HepG2 (cell line): ENCODE measurements at regions not wholly inside any gene's neighbourhood (a gene's known extent, or its start where the extent isn't known, plus 50 kb on each side); places are given as distances from the start of the nearest gene placed in this dataset.

Experiments
- ATAC-seq: fragments of 200-7000 bp; cut with Tn5 transposase; 3 replicates; pipeline ENCODE4 v1.9.1; 2020; ENCODE audit warnings: mild to moderate bottlenecking, moderate library complexity
- BruUV-seq: library from RNA; stranded (reverse); fragments of 400-500 nt; replicated peaks from 2 replicates; lab custom pipeline; 2021; lab: Mats Ljungman, UMichigan
- CTCF ChIA-PET: fragments of 300-600 bp; formaldehyde crosslinking; extraction: SDS; loops from one replicate; lab custom pipeline; 2021; ENCODE audit warnings: low total read pairs, inconsistent platforms, low intra/inter-chr PET ratio; lab: Yijun Ruan, JAX
- POLR2A ChIA-PET: fragments of 350-600 bp; sonication (Branson Sonifier 250); formaldehyde crosslinking; loops from one replicate; lab custom pipeline; 2020; ENCODE audit warnings: antibody characterized with exemption, inconsistent platforms; lab: Yijun Ruan, JAX
- DNase-seq: peaks from one replicate; pipeline ENCODE4 v3.0.0-alpha.2; 2015; ENCODE audit warnings: low spot score
- FAIRE-seq: peaks from 3 replicates; lab custom pipeline; 2011; peaks lifted over from hg19 to GRCh38; lab: Jason Lieb, UNC
- H2AFZ ChIP-seq: one replicate; pipeline ENCODE4 v1.6.1; 2011; ENCODE audit warnings: low read length, inconsistent platforms
- H3K27ac ChIP-seq: fragments of 300-600 bp; 3 replicates; pipeline ENCODE4 v1.8.0; 2011; ENCODE audit warnings: mixed run types, mild to moderate bottlenecking, mixed read lengths, low read length, inconsistent platforms; ENCODE audit not compliant: insufficient read depth; ENCODE audit errors: extremely low read length
- H3K27me3 ChIP-seq, 2 experiments: fragments of 200-600 bp in 1 of 2; 2 replicates in 1 of 2; 3 replicates in 1 of 2; pipeline versions ENCODE4 v1.6.0 to v1.8.0; 2011; ENCODE audit warnings: low read length in 2 of 2, mild to moderate bottlenecking in 2 of 2, moderate library complexity in 2 of 2, inconsistent platforms in 1 of 2; ENCODE audit not compliant: insufficient read depth in 2 of 2, control insufficient read depth in 1 of 2
- H3K36me3 ChIP-seq, 2 experiments: fragments of 200-600 bp in 1 of 2; replicated peaks in 1 of 2; 2 replicates in 1 of 2; 3 replicates in 1 of 2; pipeline versions ENCODE4 v1.5.1 to v1.8.0; 2011; ENCODE audit warnings: low read length in 2 of 2, inconsistent platforms in 1 of 2; ENCODE audit not compliant: insufficient read depth in 2 of 2, control insufficient read depth in 1 of 2
- H3K4me1 ChIP-seq: 2 replicates; pipeline ENCODE4 v1.5.1; 2012; ENCODE audit warnings: low read length, inconsistent platforms; ENCODE audit not compliant: insufficient read depth
- H3K4me2 ChIP-seq: 2 replicates; pipeline ENCODE4 v1.6.0; 2011; ENCODE audit warnings: low read depth, low read length, inconsistent platforms
- H3K4me3 ChIP-seq, 3 experiments: fragments of 200-600 bp in 1 of 3; sonication (generic), shearing (Covaris generic) in 1 of 3; replicated peaks in 1 of 3; 2 replicates each; pipeline ENCODE4 v1.5.1; 2011 to 2016; ENCODE audit warnings: low read length in 3 of 3, inconsistent platforms in 2 of 3, low read depth in 2 of 3, mild to moderate bottlenecking in 2 of 3, control low read depth in 1 of 3, mixed read lengths in 1 of 3; ENCODE audit not compliant: insufficient read depth in 1 of 3
- H3K79me2 ChIP-seq: one replicate; pipeline ENCODE4 v1.6.1; 2011; ENCODE audit warnings: low read length, inconsistent platforms; ENCODE audit not compliant: insufficient read depth
- H3K9ac ChIP-seq: 2 replicates; pipeline ENCODE4 v1.6.0; 2011; ENCODE audit warnings: mild to moderate bottlenecking, low read depth, low read length, inconsistent platforms; ENCODE audit not compliant: insufficient read depth
- H3K9me3 ChIP-seq: 2 replicates; pipeline ENCODE4 v1.5.1; 2012; ENCODE audit warnings: mild to moderate bottlenecking, low read length
- H4K20me1 ChIP-seq: 2 replicates; pipeline ENCODE4 v1.6.0; 2011; ENCODE audit warnings: inconsistent platforms, mild to moderate bottlenecking, low read length, moderate library complexity; ENCODE audit not compliant: insufficient read depth
- ARNTL ChIP-seq: sonication (generic); formaldehyde crosslinking; IDR thresholded peaks from 2 replicates; pipeline ENCODE4 v1.4.0; 2020; ENCODE audit warnings: mild to moderate bottlenecking, missing genetic modification reagents
- CBX1 ChIP-seq: IDR thresholded peaks from one replicate; pipeline ENCODE4 v1.6.1; 2016; ENCODE audit warnings: antibody characterized with exemption, low read depth
- GPN1 ChIP-seq: sonication (generic); formaldehyde crosslinking; IDR thresholded peaks from 2 replicates; pipeline ENCODE4 v1.5.1; 2020; ENCODE audit warnings: missing genetic modification reagents, borderline replicate concordance
- HDAC1 ChIP-seq: sonication (generic); formaldehyde crosslinking; IDR thresholded peaks from 2 replicates; pipeline ENCODE4 v1.5.1; 2020; ENCODE audit warnings: mild to moderate bottlenecking, missing genetic modification reagents
- IRF2 ChIP-seq: IDR thresholded peaks from 2 replicates; pipeline ENCODE4 v1.6.1; 2018; ENCODE audit warnings: missing genetic modification reagents, missing compliant biosample characterization
- KDM5B ChIP-seq: sonication (generic); formaldehyde crosslinking; IDR thresholded peaks from 2 replicates; pipeline ENCODE4 v1.4.0; 2020; ENCODE audit warnings: missing genetic modification reagents, mild to moderate bottlenecking, borderline replicate concordance
- RBFOX2 ChIP-seq: fragments of 200-400 bp; formaldehyde crosslinking; IDR thresholded peaks from 2 replicates; pipeline ENCODE4 v1.6.1; 2017; ENCODE audit warnings: low read depth, mild to moderate bottlenecking, low read length
- TBP ChIP-seq: sonication (generic); formaldehyde crosslinking; IDR thresholded peaks from 2 replicates; pipeline ENCODE4 v1.5.0; 2020; ENCODE audit warnings: missing genetic modification reagents
- TBX3 ChIP-seq: fragments of 450-650 bp; IDR thresholded peaks from 2 replicates; pipeline ENCODE4 v1.6.1; 2017; ENCODE audit warnings: antibody characterized with exemption, mild to moderate bottlenecking, inconsistent platforms, borderline replicate concordance
- TCF7L2 ChIP-seq: IDR thresholded peaks from 2 replicates; pipeline ENCODE4 v1.6.1; 2011; ENCODE audit warnings: mild to moderate bottlenecking, low read depth, low read length, moderate library complexity
- ZBTB2 ChIP-seq: sonication (generic); formaldehyde crosslinking; IDR thresholded peaks from 2 replicates; pipeline ENCODE4 v1.8.0; 2022; ENCODE audit warnings: low read depth, missing genetic modification reagents
- ZNF33B ChIP-seq: sonication (generic); formaldehyde crosslinking; IDR thresholded peaks from 2 replicates; pipeline ENCODE4 v1.5.1; 2020; ENCODE audit warnings: mild to moderate bottlenecking, missing genetic modification reagents
- ZNF382 ChIP-seq: sonication (generic); formaldehyde crosslinking; IDR thresholded peaks from 2 replicates; pipeline ENCODE4 v1.5.0; 2020; ENCODE audit warnings: missing genetic modification reagents, mild to moderate bottlenecking, borderline replicate concordance
- ZNF589 ChIP-seq: sonication (generic); formaldehyde crosslinking; conservative IDR thresholded peaks from 2 replicates; pipeline ENCODE4 v1.8.0; 2022; ENCODE audit warnings: mild to moderate bottlenecking, moderate library complexity, missing genetic modification reagents
- ZNF713 ChIP-seq: sonication (generic); formaldehyde crosslinking; IDR thresholded peaks from 2 replicates; pipeline ENCODE4 v1.4.0; 2020; ENCODE audit warnings: mild to moderate bottlenecking, missing genetic modification reagents
- ZNF724P ChIP-seq: sonication (generic); formaldehyde crosslinking; IDR thresholded peaks from 2 replicates; pipeline ENCODE4 v1.8.0; 2022; ENCODE audit warnings: missing genetic modification reagents, borderline replicate concordance
- ZNF891 ChIP-seq: sonication (generic); formaldehyde crosslinking; IDR thresholded peaks from 2 replicates; pipeline ENCODE4 v1.5.0; 2020; ENCODE audit warnings: mild to moderate bottlenecking, missing genetic modification reagents
- WGBS: methylation state at CpG from one replicate; pipeline ENCODE4 v1.1.6; 2017; ENCODE audit warnings: low lambda C conversion rate; 5-methylcytosine and 5-hydroxymethylcytosine counted together
- in situ Hi-C: cut with HindIII; loops from 2 replicates; pipeline ENCODE4 v1.10.0; 2017; ENCODE audit warnings: low pct_unique_long_range_greater_than_20kb; ENCODE audit not compliant: extremely low pct_ligation_motif_present
- intact Hi-C: fragments of 100-400 bp; cut with micrococcal nuclease; formaldehyde crosslinking; loops from one replicate; pipeline ENCODE4 v1.10.0; 2022; ENCODE audit not compliant: unreplicated experiment

DNA sequence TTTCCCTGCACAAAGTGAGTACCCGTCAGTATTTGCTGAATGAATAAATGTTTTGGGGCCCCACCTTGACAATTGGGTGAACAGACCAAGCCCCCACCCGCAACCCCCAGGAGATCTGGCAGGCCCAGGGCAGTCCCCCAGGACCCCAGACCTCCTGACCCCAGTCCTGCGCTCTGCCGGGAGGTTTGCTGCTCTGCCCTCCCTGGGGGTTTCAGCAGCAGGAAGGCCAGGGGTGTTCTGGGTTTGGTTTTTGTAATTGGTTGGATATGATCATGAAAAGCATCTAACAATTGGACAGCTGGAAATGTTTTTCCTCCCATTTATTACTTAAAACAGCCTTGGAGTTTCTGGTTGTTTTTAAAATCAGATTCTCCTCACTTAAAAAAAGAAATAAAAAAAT is 193.8 kb downstream of the URI1 start:
- Histone ChIP-seq H3K27ac (no peak overlapping the region), H3K9me3 (no peaks in the 10 kb centered on the region), H3K27me3 (peaks cover 0 to 9% of the 10 kb centered on the region in 2 experiments; a peak in 2 of 5 replicates)
- no peak for ATAC-seq
- BruUV-seq, result no TSS peak
- in situ Hi-C loops, result no loop called here
- TF ChIP-seq CBX1, result no peak
- TF ChIP-seq ZNF713 (CRISPR knock-in tag), result no peak
- TF ChIP-seq ZNF382 (CRISPR knock-in tag), result no peak
- no peak for TF ChIP-seq TCF7L2
- no peak for TF ChIP-seq ZNF724P (CRISPR knock-in tag)
- TF ChIP-seq ZNF33B (CRISPR knock-in tag), result no peak
- no peak for TF ChIP-seq ZNF589
- TF ChIP-seq, all 625 proteins: peak for 0
- FAIRE-seq (no peak), DNase-seq (no peak)
- H3K4me2 ChIP-seq, result no peak overlapping the region
- POLR2A ChIA-PET, result no interaction called here
- no peak overlapping the region for H2AFZ ChIP-seq
- no peaks in the 10 kb centered on the region for H3K79me2 ChIP-seq
- no peak overlapping the region for H3K4me3 ChIP-seq
- no peaks in the 10 kb centered on the region for H4K20me1 ChIP-seq
- H3K36me3 ChIP-seq, result no peaks in the 10 kb centered on the region
- intact Hi-C loops, result no loop called here
- no peak overlapping the region for H3K9ac ChIP-seq
- 29% methylated on average over 2 of the region's 4 CpGs for WGBS
- H3K4me1 ChIP-seq, result no peaks in the 10 kb centered on the region
- CTCF ChIA-PET, result no interaction called here

DNA sequence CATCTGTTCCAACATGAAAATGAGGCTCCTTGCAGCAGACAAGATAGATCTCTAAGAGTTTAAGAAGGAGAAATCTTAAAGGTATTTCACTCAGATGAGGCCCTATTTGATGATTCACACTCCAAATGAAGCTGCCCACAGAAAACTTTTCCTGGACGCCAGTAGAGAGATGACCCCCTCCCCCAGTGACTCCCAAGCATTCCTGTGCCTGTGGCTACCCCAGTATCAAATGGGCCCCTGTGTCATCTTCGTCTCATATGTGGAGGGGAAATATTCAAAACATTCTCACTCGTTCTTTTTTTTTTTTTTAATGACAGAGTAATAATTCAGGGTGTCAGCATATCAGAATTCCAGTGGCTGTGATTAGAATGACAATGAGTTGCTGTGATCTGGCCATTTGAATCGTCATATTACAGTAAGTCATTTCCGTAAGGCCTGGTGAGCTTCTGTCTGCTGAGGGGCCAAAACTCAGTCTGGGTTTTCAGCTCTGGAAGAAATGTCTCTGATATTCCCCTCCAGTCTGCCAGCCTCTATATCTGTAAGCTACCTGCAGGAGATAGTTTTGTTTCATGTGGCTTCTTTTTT is 194.7 kb downstream of the URI1 start:
- 4% methylated on average over 5 of the region's 5 CpGs for WGBS
- no TSS peak for BruUV-seq
- in situ Hi-C loops (no loop called here), intact Hi-C loops (no loop called here)
- Histone ChIP-seq H3K36me3 (no peaks in the 10 kb centered on the region), H3K9ac (no peak overlapping the region), H3K27ac (no peak overlapping the region), H2AFZ (no peak overlapping the region), H4K20me1 (no peaks in the 10 kb centered on the region), H3K4me2 (no peak overlapping the region), H3K27me3 (peaks cover 0 to 9% of the 10 kb centered on the region in 2 experiments; a peak in 2 of 5 replicates), H3K79me2 (no peaks in the 10 kb centered on the region), H3K9me3 (no peaks in the 10 kb centered on the region), H3K4me3 (no peak overlapping the region), H3K4me1 (no peaks in the 10 kb centered on the region)
- ATAC-seq, result no peak
- no peak for FAIRE-seq
- DNase-seq, result no peak
- TF ChIP-seq TBP (CRISPR knock-in tag) (no peak), GPN1 (CRISPR knock-in tag) (no peak), HDAC1 (CRISPR knock-in tag) (no peak), ZBTB2 (CRISPR knock-in tag) (no peak), TBX3 (no peak), ARNTL (no peak), KDM5B (no peak), IRF2 (CRISPR knock-in tag) (no peak), RBFOX2 (no peak), ZNF891 (CRISPR knock-in tag) (no peak)
- TF ChIP-seq, all 625 proteins: peak for 0
- ChIA-PET CTCF (no interaction called here), POLR2A (no interaction called here)
